Endodermal cell (in vitro differentiated cells): ENCODE measurements at regions not wholly inside any gene's neighbourhood (a gene's known extent, or its start where the extent isn't known, plus 50 kb on each side); places are given as distances from the start of the nearest gene placed in this dataset.
"Not testable (repeated sequence)": the region's sequence is repeated elsewhere in the genome, so short reads cannot be mapped to it uniquely, and the experiment has no call there.

ENCODE experiments used
- DNase-seq: peaks from one replicate; pipeline ENCODE4 v3.0.0-alpha.2; 2017
- H3K27ac ChIP-seq: 2 replicates; pipeline ENCODE4 v1.5.1; 2013; ENCODE audit warnings: mild to moderate bottlenecking, low read depth, low read length, moderate library complexity
- H3K27me3 ChIP-seq: 2 replicates; pipeline ENCODE4 v1.6.1; 2013; ENCODE audit warnings: mild to moderate bottlenecking, low read length, moderate library complexity; ENCODE audit not compliant: insufficient read depth, control insufficient read depth, poor library complexity, severe bottlenecking
- H3K36me3 ChIP-seq: 2 replicates; pipeline ENCODE4 v1.7.0; 2013; ENCODE audit warnings: mild to moderate bottlenecking, low read length, moderate library complexity; ENCODE audit not compliant: control insufficient read depth, insufficient read depth
- H3K4me1 ChIP-seq: one replicate; pipeline ENCODE4 v1.7.0; 2013; ENCODE audit warnings: low read length; ENCODE audit not compliant: control insufficient read depth, insufficient read depth
- H3K4me3 ChIP-seq: 2 replicates; pipeline ENCODE4 v1.5.1; 2013; ENCODE audit warnings: mild to moderate bottlenecking, low read length, moderate library complexity
- H3K9ac ChIP-seq: 2 replicates; pipeline ENCODE4 v1.6.1; 2013; ENCODE audit warnings: mild to moderate bottlenecking, low read length, moderate library complexity; ENCODE audit not compliant: poor library complexity, severe bottlenecking; ENCODE audit errors: extremely low read depth
- H3K9me3 ChIP-seq: 2 replicates; pipeline ENCODE4 v1.6.1; 2013; ENCODE audit warnings: mild to moderate bottlenecking, low read length, moderate library complexity; ENCODE audit not compliant: control insufficient read depth
- H3K27ac Mint-ChIP-seq: 2 replicates; pipeline ENCODE4 v1.8.0; 2020; ENCODE audit warnings: mixed read lengths
- H3K27me3 Mint-ChIP-seq: 2 replicates; pipeline ENCODE4 v1.8.0; 2021; ENCODE audit warnings: mild to moderate bottlenecking, mixed read lengths; ENCODE audit not compliant: insufficient read depth
- H3K36me3 Mint-ChIP-seq: 2 replicates; pipeline ENCODE4 v1.8.0; 2020; ENCODE audit warnings: low read depth, mixed read lengths
- H3K4me1 Mint-ChIP-seq: 2 replicates; pipeline ENCODE4 v1.8.0; 2020; ENCODE audit warnings: mixed read lengths
- H3K4me3 Mint-ChIP-seq: 2 replicates; pipeline ENCODE4 v1.8.0; 2020; ENCODE audit warnings: mild to moderate bottlenecking, moderate library complexity, mixed read lengths
- H3K9me3 Mint-ChIP-seq: 2 replicates; pipeline ENCODE4 v1.8.0; 2020; ENCODE audit warnings: mild to moderate bottlenecking, mixed read lengths
- WGBS, 2 experiments: methylation state at CpG; one replicate each; pipeline versions ENCODE4 v1.1.5 to v1.1.7; 2013; ENCODE audit warnings: missing lambda C conversion rate in 2 of 2, mixed read lengths in 1 of 2; ENCODE audit not compliant: insufficient coverage in 1 of 2, insufficient read length in 1 of 2; 5-methylcytosine and 5-hydroxymethylcytosine counted together
- TF ChIP-seq, protein P1 (sequence below): fragments of 200-600 bp; sonication (generic); conservative IDR thresholded peaks from 2 replicates; pipeline ENCODE4 v1.5.0; 2021; ENCODE audit warnings: antibody characterized with exemption, mild to moderate bottlenecking

DNA sequence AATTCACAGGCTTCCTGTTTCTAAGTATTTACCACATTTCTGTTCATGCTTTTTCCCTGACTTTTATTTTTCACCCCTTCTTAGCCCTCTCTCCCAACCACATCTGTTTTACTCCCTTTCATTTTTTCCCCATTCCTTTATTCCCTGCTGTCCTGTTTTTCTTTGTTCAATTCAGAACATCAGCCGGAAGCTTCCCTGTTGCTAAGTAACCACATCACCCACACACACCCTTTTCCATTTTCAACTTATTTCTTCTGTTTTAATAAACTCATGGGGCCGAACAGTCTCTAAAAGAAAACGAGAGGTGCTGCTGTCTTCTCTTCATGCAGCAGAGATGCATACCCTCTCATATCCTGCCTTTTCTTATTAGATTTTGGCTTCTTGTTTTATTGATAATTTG lies 53.5 kb upstream of the CEP85L start:
- TF ChIP-seq, protein P1, sequence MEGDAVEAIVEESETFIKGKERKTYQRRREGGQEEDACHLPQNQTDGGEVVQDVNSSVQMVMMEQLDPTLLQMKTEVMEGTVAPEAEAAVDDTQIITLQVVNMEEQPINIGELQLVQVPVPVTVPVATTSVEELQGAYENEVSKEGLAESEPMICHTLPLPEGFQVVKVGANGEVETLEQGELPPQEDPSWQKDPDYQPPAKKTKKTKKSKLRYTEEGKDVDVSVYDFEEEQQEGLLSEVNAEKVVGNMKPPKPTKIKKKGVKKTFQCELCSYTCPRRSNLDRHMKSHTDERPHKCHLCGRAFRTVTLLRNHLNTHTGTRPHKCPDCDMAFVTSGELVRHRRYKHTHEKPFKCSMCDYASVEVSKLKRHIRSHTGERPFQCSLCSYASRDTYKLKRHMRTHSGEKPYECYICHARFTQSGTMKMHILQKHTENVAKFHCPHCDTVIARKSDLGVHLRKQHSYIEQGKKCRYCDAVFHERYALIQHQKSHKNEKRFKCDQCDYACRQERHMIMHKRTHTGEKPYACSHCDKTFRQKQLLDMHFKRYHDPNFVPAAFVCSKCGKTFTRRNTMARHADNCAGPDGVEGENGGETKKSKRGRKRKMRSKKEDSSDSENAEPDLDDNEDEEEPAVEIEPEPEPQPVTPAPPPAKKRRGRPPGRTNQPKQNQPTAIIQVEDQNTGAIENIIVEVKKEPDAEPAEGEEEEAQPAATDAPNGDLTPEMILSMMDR: no peak
- H3K27ac Mint-ChIP-seq: no peak overlapping the region
- H3K4me1 Mint-ChIP-seq: peaks cover 27% of the 10 kb centered on the region
- Histone ChIP-seq H3K27ac (peak overlapping the region; percentile 58), H3K36me3 (no peaks in the 10 kb centered on the region), H3K27me3 (no peaks in the 10 kb centered on the region), H3K9me3 (no peaks in the 10 kb centered on the region), H3K4me1 (peaks cover 12% of the 10 kb centered on the region), H3K9ac (no peak overlapping the region), H3K4me3 (no peak overlapping the region)
- H3K9me3 Mint-ChIP-seq: no peaks in the 10 kb centered on the region
- no peaks in the 10 kb centered on the region for H3K27me3 Mint-ChIP-seq
- no peak for DNase-seq
- H3K4me3 Mint-ChIP-seq: no peak overlapping the region
- H3K36me3 Mint-ChIP-seq: no peaks in the 10 kb centered on the region
- 78 to 87% methylated on average over 1 to 3 of the region's 3 CpGs for WGBS, 2 experiments

GRCh38 chr6:118701260-118701659 lies 49.9 kb upstream of the CEP85L start:
- H3K36me3 Mint-ChIP-seq, H3K36me3 ChIP-seq, H3K27ac ChIP-seq, H3K4me3 ChIP-seq, H3K9ac ChIP-seq, H3K9me3 ChIP-seq, H3K9me3 Mint-ChIP-seq, H3K27me3 Mint-ChIP-seq, H3K27ac Mint-ChIP-seq, H3K4me3 Mint-ChIP-seq, H3K4me1 ChIP-seq, H3K27me3 ChIP-seq, DNase-seq, H3K4me1 Mint-ChIP-seq: not testable (repeated sequence)
- 67 to 100% methylated on average over 1 to 2 of the region's 3 CpGs for WGBS, 2 experiments
